ENCODE measurements at regions not wholly inside any gene's neighbourhood (a gene's known extent, or its start where the extent isn't known, plus 50 kb on each side); places are given as distances from the start of the nearest gene placed in this dataset.

DNA sequence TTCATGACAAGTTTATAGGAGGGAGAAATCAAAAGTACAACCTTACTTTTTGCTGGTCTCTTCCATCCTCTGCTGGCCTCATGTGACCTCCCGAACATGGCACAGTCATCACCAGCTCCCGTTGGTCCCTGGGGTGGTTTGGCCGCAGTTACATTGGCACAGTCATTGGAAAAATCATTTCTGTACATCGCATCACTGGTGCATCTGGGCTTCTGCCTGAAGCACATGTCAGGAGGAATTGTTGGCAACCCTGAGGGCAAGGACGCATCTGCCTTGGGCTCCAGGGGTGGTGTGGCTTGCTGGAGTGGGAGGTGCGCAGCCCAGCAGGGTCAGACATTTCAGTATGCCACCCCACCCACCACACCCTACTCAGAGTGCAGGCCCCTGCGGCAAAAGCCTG is 162.9 kb upstream of the SLC24A3 start:
- ChIA-PET CTCF (ENCODE audit: partially characterized antibody) (no interaction called here), POLR2A (ENCODE audit: partially characterized antibody) (no interaction called here)
- Histone ChIP-seq H3K4me2 (ENCODE audit: insufficient read depth in 1 of 2, low read depth in 2 of 2, low read length in 2 of 2) (no peak overlapping the region), H2AK5ac (ENCODE audit: low read depth, low read length) (no peak overlapping the region), H2BK20ac (ENCODE audit: low read length) (no peak overlapping the region), H3K23ac (ENCODE audit: insufficient read length) (no peak overlapping the region), H3K27ac (ENCODE audit: low read depth, low read length) (no peak overlapping the region), H4K91ac (replicated peaks; ENCODE audit: insufficient read length, low read length) (no peak overlapping the region), H2BK15ac (ENCODE audit: low read length) (no peak overlapping the region), H2BK120ac (replicated peaks; ENCODE audit: low read depth, low read length) (no peak overlapping the region), H3K18ac (ENCODE audit: extremely low read depth, low read length) (no peak overlapping the region), H4K20me1 (replicated peaks in 1 of 2; ENCODE audit: control insufficient read depth in 1 of 2, insufficient read depth in 2 of 2, low read length in 2 of 2) (no peaks in the 10 kb centered on the region), H3K4me1 (replicated peaks in 1 of 4; ENCODE audit: control insufficient read depth in 3 of 4, insufficient read depth in 4 of 4, low read length in 3 of 4) (peaks cover 0 to 4% (median 1%) of the 10 kb centered on the region in 4 experiments; a peak in 2 of 7 replicates), H3K79me2 (ENCODE audit: control insufficient read depth in 1 of 2, insufficient read depth in 2 of 2, low read length in 2 of 2) (no peaks in the 10 kb centered on the region), H3K4me3 (ENCODE audit: extremely low read depth in 1 of 4, insufficient read depth in 2 of 4, low read depth in 3 of 4, low read length in 4 of 4) (no peak overlapping the region), H4K5ac (ENCODE audit: insufficient read length, low read depth, low read length) (no peak overlapping the region), H2BK12ac (ENCODE audit: low read depth, low read length) (no peak overlapping the region), H3K9me3 (ENCODE audit: insufficient read depth in 2 of 2, low read depth in 1 of 2, low read length in 1 of 2) (no peaks in the 10 kb centered on the region), H3K9ac (replicated peaks in 1 of 4; ENCODE audit: extremely low read depth in 1 of 4, low read depth in 3 of 4, low read length in 3 of 4) (no peak overlapping the region; a peak in 1 of 7 replicates), H3K36me3 (ENCODE audit: control insufficient read depth in 2 of 4, insufficient read depth in 4 of 4, low read length in 3 of 4) (no peaks in the 10 kb centered on the region), H4K8ac (ENCODE audit: extremely low read depth, insufficient read depth, low read length) (no peak overlapping the region), H3K23me2 (ENCODE audit: low read depth, low read length) (no peaks in the 10 kb centered on the region; the same call in 1 of the 2 replicates), H2BK5ac (ENCODE audit: low read depth, low read length) (no peak overlapping the region), H3K27me3 (replicated peaks in 1 of 4; ENCODE audit: control insufficient read depth in 3 of 4, extremely low read depth in 1 of 4, insufficient read depth in 3 of 4, low read length in 3 of 4) (no peaks in the 10 kb centered on the region), H3K14ac (ENCODE audit: insufficient read length) (no peak overlapping the region), H3K56ac (replicated peaks; ENCODE audit: insufficient read length, low read depth, low read length) (no peak overlapping the region), H2AFZ (ENCODE audit: low read length) (no peak overlapping the region), H3K4ac (replicated peaks; ENCODE audit: insufficient read length, low read depth, low read length) (no peak overlapping the region), H3K79me1 (ENCODE audit: low read depth, low read length) (no peaks in the 10 kb centered on the region)
- DNase-seq (ENCODE audit: low read depth in 1 of 2, low spot score in 2 of 2) (no peak), FAIRE-seq (no peak)
- TF ChIP-seq YY1 (IDR thresholded peaks at IDR 0.05; ENCODE audit: low read depth, low read length) (no peak), RXRA (IDR thresholded peaks at IDR 0.05; ENCODE audit: insufficient read depth, low read depth, low read length) (no peak), KDM5A (IDR thresholded peaks at IDR 0.05; ENCODE audit: low read length) (no peak), POLR2A (IDR thresholded peaks at IDR 0.05; ENCODE audit: control extremely low read depth in 1 of 2, low read depth in 2 of 2, low read length in 2 of 2) (no peak), SIRT6 (IDR thresholded peaks at IDR 0.05; ENCODE audit: low read length) (no peak), POLR2AphosphoS5 (IDR thresholded peaks at IDR 0.05; ENCODE audit: low read depth, low read length) (no peak), ZNF274 (IDR thresholded peaks at IDR 0.05; ENCODE audit: borderline replicate concordance, extremely low read depth, low read length) (no peak), CBX5 (IDR thresholded peaks at IDR 0.05; ENCODE audit: low read depth, low read length) (no peak), EGR1 (IDR thresholded peaks at IDR 0.05; ENCODE audit: borderline replicate concordance, low read depth, low read length) (no peak), JUN (IDR thresholded peaks at IDR 0.05; ENCODE audit: low read depth, low read length) (no peak), GABPA (IDR thresholded peaks at IDR 0.05; ENCODE audit: borderline replicate concordance, insufficient read depth, low read length) (no peak), RBBP5 (IDR thresholded peaks at IDR 0.05; ENCODE audit: borderline replicate concordance, low read depth, low read length) (no peak)
- WGBS, 2 experiments (ENCODE audit: extremely low coverage in 1 of 2, insufficient coverage in 1 of 2, insufficient read length in 1 of 2, insufficient replicate concordance in 2 of 2, low coverage in 1 of 2, low lambda C conversion rate in 2 of 2, missing lambda C conversion rate in 1 of 2) = 87% methylated on average over 7 of the region's 7 CpGs; no CpG with 5 or more reads in 1 of the 2 experiments

Measured in H1 (cell line).